ENCODE measurements at regions not wholly inside any gene's neighbourhood (a gene's known extent, or its start where the extent isn't known, plus 50 kb on each side); places are given as distances from the start of the nearest gene placed in this dataset.

DNA sequence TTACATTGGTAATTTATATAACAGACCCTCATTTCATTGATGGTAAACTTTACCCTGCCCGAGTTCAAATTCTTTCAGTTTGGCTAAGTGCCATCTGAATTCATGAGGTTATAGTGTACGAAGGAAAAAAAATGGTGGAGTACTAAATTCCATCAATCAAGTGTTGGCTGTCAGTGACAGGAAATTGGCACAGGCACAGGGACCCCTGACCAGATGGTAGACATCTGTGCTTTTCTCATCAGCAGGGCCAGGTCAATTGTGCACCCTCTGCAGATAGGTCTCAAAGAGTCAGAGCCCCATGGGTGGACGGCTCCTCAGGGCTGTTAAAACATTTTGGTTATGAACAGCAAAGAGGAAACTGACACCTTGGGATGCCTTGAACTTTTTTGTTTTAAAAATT lies 439.2 kb downstream of the SETBP1 start:
- TF ChIP-seq POLR2A (IDR thresholded peaks at IDR 0.05) (no peak), CTCF (IDR thresholded peaks at IDR 0.05) (no peak)
- no peak overlapping the region for H3K27ac ChIP-seq
- intact Hi-C loops (cut with DNase I; ENCODE audit: low total_unique reads), result no loop called here
- H3K4me3 ChIP-seq, result no peak overlapping the region
- no peaks in the 10 kb centered on the region for H3K4me1 ChIP-seq
- no peaks in the 10 kb centered on the region for H3K36me3 ChIP-seq
- no peaks in the 10 kb centered on the region for H3K9me3 ChIP-seq
- no peaks in the 10 kb centered on the region for H3K27me3 ChIP-seq
- no peak for DNase-seq

- H3K27ac ChIP-seq, result no peak overlapping the region
- no peak for DNase-seq
- TF ChIP-seq CTCF (IDR thresholded peaks at IDR 0.05) (no peak), POLR2A (IDR thresholded peaks at IDR 0.05) (no peak)
- intact Hi-C loops (cut with DNase I; ENCODE audit: low total_unique reads), result no loop called here
- H3K4me3 ChIP-seq, result no peak overlapping the region
- H3K36me3 ChIP-seq, result no peaks in the 10 kb centered on the region
- no peaks in the 10 kb centered on the region for H3K9me3 ChIP-seq
- no peaks in the 10 kb centered on the region for H3K27me3 ChIP-seq
- H3K4me1 ChIP-seq, result no peaks in the 10 kb centered on the region
Observed at GRCh38 chr18:45121146-45121545, 440.5 kb downstream of the SETBP1 start.

DNA sequence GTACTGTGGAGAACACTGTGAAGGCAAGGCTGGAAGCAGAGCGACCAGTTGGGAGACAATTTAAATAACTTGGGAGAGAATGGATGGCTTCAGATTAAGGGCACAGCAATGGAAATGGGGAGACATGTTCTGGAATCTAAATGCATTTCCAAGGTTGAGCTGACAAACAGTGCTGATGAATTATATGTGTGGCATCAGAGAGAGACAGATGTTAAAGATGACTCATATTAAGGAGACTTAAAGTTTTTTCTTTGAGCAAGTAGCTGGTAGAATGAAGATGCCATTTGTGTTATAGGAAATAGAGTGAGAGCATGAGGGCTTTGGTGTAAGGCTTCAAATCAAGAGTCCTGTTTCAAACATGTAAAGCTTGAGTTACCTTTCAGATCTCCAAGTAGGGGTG lies 441.8 kb downstream of the SETBP1 start:
- no peak for DNase-seq
- H3K4me1 ChIP-seq, result no peaks in the 10 kb centered on the region
- H3K4me3 ChIP-seq, result no peak overlapping the region
- intact Hi-C loops (cut with DNase I; ENCODE audit: low total_unique reads), result no loop called here
- no peaks in the 10 kb centered on the region for H3K9me3 ChIP-seq
- H3K36me3 ChIP-seq, result no peaks in the 10 kb centered on the region
- no peak for TF ChIP-seq POLR2A (IDR thresholded peaks at IDR 0.05)
- no peak for TF ChIP-seq CTCF (IDR thresholded peaks at IDR 0.05)
- no peak overlapping the region for H3K27ac ChIP-seq
- no peaks in the 10 kb centered on the region for H3K27me3 ChIP-seq

GRCh38 chr18:45127405-45127804 lies 446.7 kb downstream of the SETBP1 start:
- no peaks in the 10 kb centered on the region for H3K27me3 ChIP-seq
- no peaks in the 10 kb centered on the region for H3K9me3 ChIP-seq
- TF ChIP-seq POLR2A (IDR thresholded peaks at IDR 0.05) (no peak), CTCF (IDR thresholded peaks at IDR 0.05) (no peak)
- H3K27ac ChIP-seq, result no peak overlapping the region
- intact Hi-C loops (cut with DNase I; ENCODE audit: low total_unique reads), result no loop called here
- no peaks in the 10 kb centered on the region for H3K4me1 ChIP-seq
- H3K4me3 ChIP-seq, result no peak overlapping the region
- DNase-seq, result no peak
- H3K36me3 ChIP-seq, result no peaks in the 10 kb centered on the region

- no peaks in the 10 kb centered on the region for H3K36me3 ChIP-seq
- no peaks in the 10 kb centered on the region for H3K9me3 ChIP-seq
- TF ChIP-seq CTCF (IDR thresholded peaks at IDR 0.05) (no peak), POLR2A (IDR thresholded peaks at IDR 0.05) (no peak)
- H3K4me1 ChIP-seq, result no peaks in the 10 kb centered on the region
- intact Hi-C loops (cut with DNase I; ENCODE audit: low total_unique reads), result no loop called here
- H3K27me3 ChIP-seq, result no peaks in the 10 kb centered on the region
- no peak for DNase-seq
- H3K4me3 ChIP-seq, result no peak overlapping the region
- no peak overlapping the region for H3K27ac ChIP-seq
Observed at GRCh38 chr18:45133276-45133675, 452.6 kb downstream of the SETBP1 start.
